ENCODE measurements at regions not wholly inside any gene's neighbourhood (a gene's known extent, or its start where the extent isn't known, plus 50 kb on each side); places are given as distances from the start of the nearest gene placed in this dataset.

- H3K36me3 Mint-ChIP-seq = no peaks in the 10 kb centered on the region
- no peaks in the 10 kb centered on the region for H3K9me3 Mint-ChIP-seq (ENCODE audit: low read depth)
- no peak overlapping the region for H3K27ac Mint-ChIP-seq
- H3K4me3 Mint-ChIP-seq = no peak overlapping the region
- H3K27me3 Mint-ChIP-seq = peaks cover 5% of the 10 kb centered on the region
- no peaks in the 10 kb centered on the region for H3K4me1 Mint-ChIP-seq (ENCODE audit: low read depth)
Measured at GRCh38 chr6:1111361-1111760, 200.5 kb upstream of the FOXQ1 start.

GRCh38 chr6:1110941-1111349 lies 201.0 kb upstream of the FOXQ1 start:
- H3K27me3 Mint-ChIP-seq = peaks cover 3% of the 10 kb centered on the region
- no peak overlapping the region for H3K27ac Mint-ChIP-seq
- no peaks in the 10 kb centered on the region for H3K9me3 Mint-ChIP-seq (ENCODE audit: low read depth)
- no peaks in the 10 kb centered on the region for H3K4me1 Mint-ChIP-seq (ENCODE audit: low read depth)
- H3K36me3 Mint-ChIP-seq = no peaks in the 10 kb centered on the region
- H3K4me3 Mint-ChIP-seq = no peak overlapping the region

- peaks cover 3% of the 10 kb centered on the region for H3K27me3 Mint-ChIP-seq
- H3K36me3 Mint-ChIP-seq = no peaks in the 10 kb centered on the region
- H3K27ac Mint-ChIP-seq = no peak overlapping the region
- H3K9me3 Mint-ChIP-seq (ENCODE audit: low read depth) = no peaks in the 10 kb centered on the region
- no peak overlapping the region for H3K4me3 Mint-ChIP-seq
- H3K4me1 Mint-ChIP-seq (ENCODE audit: low read depth) = no peaks in the 10 kb centered on the region
Measured at GRCh38 chr6:1110164-1110563, 201.7 kb upstream of the FOXQ1 start.

- no peak overlapping the region for H3K4me3 Mint-ChIP-seq
- peaks cover 6% of the 10 kb centered on the region for H3K27me3 Mint-ChIP-seq
- H3K27ac Mint-ChIP-seq = no peak overlapping the region
- no peaks in the 10 kb centered on the region for H3K4me1 Mint-ChIP-seq (ENCODE audit: low read depth)
- no peaks in the 10 kb centered on the region for H3K36me3 Mint-ChIP-seq
- no peaks in the 10 kb centered on the region for H3K9me3 Mint-ChIP-seq (ENCODE audit: low read depth)
Measured at GRCh38 chr6:1109134-1109533, 202.8 kb upstream of the FOXQ1 start.

GRCh38 chr6:1108198-1108597 lies 203.7 kb upstream of the FOXQ1 start:
- H3K27me3 Mint-ChIP-seq = peaks cover 6% of the 10 kb centered on the region
- H3K9me3 Mint-ChIP-seq (ENCODE audit: low read depth) = no peaks in the 10 kb centered on the region
- no peak overlapping the region for H3K27ac Mint-ChIP-seq
- no peak overlapping the region for H3K4me3 Mint-ChIP-seq
- H3K4me1 Mint-ChIP-seq (ENCODE audit: low read depth) = no peaks in the 10 kb centered on the region
- no peaks in the 10 kb centered on the region for H3K36me3 Mint-ChIP-seq

- Mint-ChIP-seq H3K4me1 (ENCODE audit: low read depth) (no peaks in the 10 kb centered on the region), H3K36me3 (no peaks in the 10 kb centered on the region), H3K27me3 (peaks cover 6% of the 10 kb centered on the region), H3K9me3 (ENCODE audit: low read depth) (no peaks in the 10 kb centered on the region), H3K27ac (no peak overlapping the region), H3K4me3 (no peak overlapping the region)
Measured at GRCh38 chr6:1107578-1107977, 204.3 kb upstream of the FOXQ1 start.

GRCh38 chr6:1105833-1106400 lies 206.0 kb upstream of the FOXQ1 start:
- Mint-ChIP-seq H3K27me3 (peaks cover 6% of the 10 kb centered on the region), H3K4me1 (ENCODE audit: low read depth) (no peaks in the 10 kb centered on the region), H3K27ac (no peak overlapping the region), H3K9me3 (ENCODE audit: low read depth) (no peaks in the 10 kb centered on the region), H3K36me3 (no peaks in the 10 kb centered on the region), H3K4me3 (no peak overlapping the region)

GRCh38 chr6:1104988-1105670 lies 206.8 kb upstream of the FOXQ1 start:
- no peaks in the 10 kb centered on the region for H3K9me3 Mint-ChIP-seq (ENCODE audit: low read depth)
- no peak overlapping the region for H3K4me3 Mint-ChIP-seq
- H3K4me1 Mint-ChIP-seq (ENCODE audit: low read depth) = no peaks in the 10 kb centered on the region
- no peak overlapping the region for H3K27ac Mint-ChIP-seq
- H3K27me3 Mint-ChIP-seq = peaks cover 6% of the 10 kb centered on the region
- no peaks in the 10 kb centered on the region for H3K36me3 Mint-ChIP-seq

GRCh38 chr6:1103945-1104623 lies 207.8 kb upstream of the FOXQ1 start:
- H3K36me3 Mint-ChIP-seq = no peaks in the 10 kb centered on the region
- H3K4me1 Mint-ChIP-seq (ENCODE audit: low read depth) = no peaks in the 10 kb centered on the region
- H3K9me3 Mint-ChIP-seq (ENCODE audit: low read depth) = no peaks in the 10 kb centered on the region
- no peak overlapping the region for H3K27ac Mint-ChIP-seq
- peaks cover 6% of the 10 kb centered on the region for H3K27me3 Mint-ChIP-seq
- no peak overlapping the region for H3K4me3 Mint-ChIP-seq

- no peaks in the 10 kb centered on the region for H3K36me3 Mint-ChIP-seq
Measured at GRCh38 chr6:1103021-1103420, 208.9 kb upstream of the FOXQ1 start.

GRCh38 chr6:1100269-1100668 lies 211.6 kb upstream of the FOXQ1 start:
- H3K36me3 Mint-ChIP-seq = no peaks in the 10 kb centered on the region
- no peaks in the 10 kb centered on the region for H3K9me3 Mint-ChIP-seq (ENCODE audit: low read depth)
- no peaks in the 10 kb centered on the region for H3K4me1 Mint-ChIP-seq (ENCODE audit: low read depth)
- peaks cover 9% of the 10 kb centered on the region for H3K27me3 Mint-ChIP-seq
- no peak overlapping the region for H3K4me3 Mint-ChIP-seq
- H3K27ac Mint-ChIP-seq = no peak overlapping the region

More at GRCh38 chr6:1103021-1103420, 208.9 kb upstream of the FOXQ1 start:
- Mint-ChIP-seq H3K4me1 (ENCODE audit: low read depth) (no peaks in the 10 kb centered on the region), H3K27ac (no peak overlapping the region), H3K4me3 (no peak overlapping the region), H3K27me3 (peaks cover 8% of the 10 kb centered on the region), H3K9me3 (ENCODE audit: low read depth) (no peaks in the 10 kb centered on the region)

- no peaks in the 10 kb centered on the region for H3K9me3 Mint-ChIP-seq (ENCODE audit: low read depth)
- H3K27ac Mint-ChIP-seq = no peak overlapping the region
- no peak overlapping the region for H3K4me3 Mint-ChIP-seq
- no peaks in the 10 kb centered on the region for H3K4me1 Mint-ChIP-seq (ENCODE audit: low read depth)
- H3K36me3 Mint-ChIP-seq = no peaks in the 10 kb centered on the region
- peaks cover 6% of the 10 kb centered on the region for H3K27me3 Mint-ChIP-seq
Measured at GRCh38 chr6:1099264-1099663, 212.6 kb upstream of the FOXQ1 start.

- Mint-ChIP-seq H3K36me3 (no peaks in the 10 kb centered on the region), H3K27me3 (peaks cover 16% of the 10 kb centered on the region), H3K27ac (no peak overlapping the region), H3K4me3 (no peak overlapping the region), H3K9me3 (ENCODE audit: low read depth) (no peaks in the 10 kb centered on the region), H3K4me1 (ENCODE audit: low read depth) (no peaks in the 10 kb centered on the region)
Measured at GRCh38 chr6:1096967-1097765, 214.7 kb upstream of the FOXQ1 start.

- Mint-ChIP-seq H3K4me1 (ENCODE audit: low read depth) (no peaks in the 10 kb centered on the region), H3K27me3 (peaks cover 18% of the 10 kb centered on the region), H3K4me3 (no peak overlapping the region), H3K36me3 (no peaks in the 10 kb centered on the region), H3K27ac (no peak overlapping the region), H3K9me3 (ENCODE audit: low read depth) (no peaks in the 10 kb centered on the region)
Measured at GRCh38 chr6:1094306-1094705, 217.6 kb upstream of the FOXQ1 start.

- H3K4me3 Mint-ChIP-seq = no peak overlapping the region
- H3K27ac Mint-ChIP-seq = no peak overlapping the region
- peaks cover 15% of the 10 kb centered on the region for H3K27me3 Mint-ChIP-seq
- H3K4me1 Mint-ChIP-seq (ENCODE audit: low read depth) = no peaks in the 10 kb centered on the region
- H3K36me3 Mint-ChIP-seq = no peaks in the 10 kb centered on the region
- no peaks in the 10 kb centered on the region for H3K9me3 Mint-ChIP-seq (ENCODE audit: low read depth)
Measured at GRCh38 chr6:1091900-1092299, 220.0 kb upstream of the FOXQ1 start.
